ENCODE measurements at regions not wholly inside any gene's neighbourhood (a gene's known extent, or its start where the extent isn't known, plus 50 kb on each side); places are given as distances from the start of the nearest gene placed in this dataset.

- DNase-seq (ENCODE audit: low read depth in 1 of 2, low spot score in 1 of 2): no peak
- H3K4me3 ChIP-seq (replicated peaks; ENCODE audit: insufficient read depth, low read length): no peak overlapping the region
- H3K27me3 ChIP-seq (ENCODE audit: insufficient read depth, poor library complexity, severe bottlenecking): no peaks in the 10 kb centered on the region
- TF ChIP-seq REST (IDR thresholded peaks at IDR 0.05; ENCODE audit: insufficient replicate concordance, low read depth) (no peak), POLR2AphosphoS5 (IDR thresholded peaks at IDR 0.05; ENCODE audit: low read depth) (no peak), CTCF (IDR thresholded peaks at IDR 0.05; ENCODE audit: insufficient read depth, low read length) (no peak), SPI1 (IDR thresholded peaks at IDR 0.05; ENCODE audit: borderline replicate concordance, low read depth) (no peak), GABPA (IDR thresholded peaks at IDR 0.05; ENCODE audit: low read depth) (no peak)
- H3K27ac ChIP-seq (replicated peaks): no peak overlapping the region
Observed at GRCh38 chr4:136920092-136920881, 612.0 kb downstream of the PCDH18 start.

GRCh38 chr4:136918772-136919171, 613.5 kb downstream of the PCDH18 start:
- TF ChIP-seq POLR2AphosphoS5 (IDR thresholded peaks at IDR 0.05; ENCODE audit: low read depth) (no peak), REST (IDR thresholded peaks at IDR 0.05; ENCODE audit: insufficient replicate concordance, low read depth) (no peak), CTCF (IDR thresholded peaks at IDR 0.05; ENCODE audit: insufficient read depth, low read length) (no peak), SPI1 (IDR thresholded peaks at IDR 0.05; ENCODE audit: borderline replicate concordance, low read depth) (no peak), GABPA (IDR thresholded peaks at IDR 0.05; ENCODE audit: low read depth) (no peak)
- no peak for DNase-seq (ENCODE audit: low read depth in 1 of 2, low spot score in 1 of 2)
- no peak overlapping the region for H3K4me3 ChIP-seq (replicated peaks; ENCODE audit: insufficient read depth, low read length)
- H3K27me3 ChIP-seq (ENCODE audit: insufficient read depth, poor library complexity, severe bottlenecking): no peaks in the 10 kb centered on the region
- no peak overlapping the region for H3K27ac ChIP-seq (replicated peaks)

- no peak overlapping the region for H3K4me3 ChIP-seq (replicated peaks; ENCODE audit: insufficient read depth, low read length)
- TF ChIP-seq CTCF (IDR thresholded peaks at IDR 0.05; ENCODE audit: insufficient read depth, low read length) (no peak), POLR2AphosphoS5 (IDR thresholded peaks at IDR 0.05; ENCODE audit: low read depth) (no peak), GABPA (IDR thresholded peaks at IDR 0.05; ENCODE audit: low read depth) (no peak), REST (IDR thresholded peaks at IDR 0.05; ENCODE audit: insufficient replicate concordance, low read depth) (no peak), SPI1 (IDR thresholded peaks at IDR 0.05; ENCODE audit: borderline replicate concordance, low read depth) (no peak)
- no peak for DNase-seq (ENCODE audit: low read depth in 1 of 2, low spot score in 1 of 2)
- H3K27me3 ChIP-seq (ENCODE audit: insufficient read depth, poor library complexity, severe bottlenecking): no peaks in the 10 kb centered on the region
- no peak overlapping the region for H3K27ac ChIP-seq (replicated peaks)
Observed at GRCh38 chr4:136917312-136918110, 614.8 kb downstream of the PCDH18 start.

All from HL-60 (cell line).